Mammary epithelial cell (primary cell): ENCODE measurements at regions not wholly inside any gene's neighbourhood (a gene's known extent, or its start where the extent isn't known, plus 50 kb on each side); places are given as distances from the start of the nearest gene placed in this dataset.

Experiments used
- CTCF ChIP-seq, 2 donors: IDR thresholded peaks in 1 of 2; conservative IDR thresholded peaks in 1 of 2; 2 replicates each; pipeline ENCODE4 v1.5.1; 2011 to 2012; ENCODE audit warnings: inconsistent platforms in 2 of 2, low read length in 2 of 2, mild to moderate bottlenecking in 2 of 2, control low read depth in 1 of 2, low read depth in 1 of 2; ENCODE audit not compliant: insufficient read depth in 1 of 2; ENCODE audit errors: extremely low read depth in 1 of 2
- EZH2 ChIP-seq: IDR thresholded peaks from 2 replicates; pipeline ENCODE4 v1.6.1; 2012; ENCODE audit warnings: low read length, inconsistent platforms, borderline replicate concordance

DNA sequence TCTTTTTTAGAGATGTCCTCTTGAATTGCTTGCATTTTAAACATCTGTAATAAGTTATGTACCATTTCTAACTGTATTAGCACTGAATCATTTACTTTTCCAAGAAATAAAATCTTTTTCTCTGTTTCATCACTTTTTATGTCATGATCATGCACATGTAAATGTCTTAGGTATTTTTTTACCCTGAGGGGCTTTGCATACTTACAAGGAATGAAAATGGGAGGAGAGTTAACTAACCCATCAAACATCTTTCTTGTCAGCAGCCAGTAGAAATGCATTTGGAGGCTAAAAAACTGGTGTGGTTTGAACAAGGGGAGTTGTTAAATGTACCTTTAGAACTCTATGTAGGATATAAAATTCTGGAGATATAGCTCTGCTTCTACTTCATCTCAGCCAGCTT lies 1080.3 kb downstream of the GALC start:
- no peak for TF ChIP-seq CTCF (conservative IDR thresholded peaks at IDR 0.05 in 1 of 2, IDR thresholded peaks at IDR 0.05 in 1 of 2; ENCODE audit: extremely low read depth in 1 of 2, insufficient read depth in 1 of 2, low read depth in 1 of 2, low read length in 2 of 2)
- TF ChIP-seq EZH2, result no peak
